ENCODE measurements at regions not wholly inside any gene's neighbourhood (a gene's known extent, or its start where the extent isn't known, plus 50 kb on each side); places are given as distances from the start of the nearest gene placed in this dataset.

- BruUV-seq (replicated peaks), result no TSS peak
- POLR2A ChIA-PET (ENCODE audit: unreplicated experiment), result no interaction called here
- in situ Hi-C loops (cut with MboI; ENCODE audit: low sequenced_read_pairs), result no loop called here
Observed at GRCh38 chr9:95777136-95777535, 98.4 kb upstream of the ERCC6L2 start.

More at GRCh38 chr9:95777136-95777535, 98.4 kb upstream of the ERCC6L2 start:
- H3K18ac ChIP-seq (ENCODE audit: low read depth, low read length), result no peak overlapping the region; the same call in 1 of the 2 replicates
- peaks cover 22% of the 10 kb centered on the region for H3K4me1 ChIP-seq (ENCODE audit: control insufficient read depth, insufficient read depth, low read length)
- no peak overlapping the region for H2BK120ac ChIP-seq (ENCODE audit: low read depth, low read length)
- intact Hi-C loops (cut with micrococcal nuclease) (no loop called here), dilution Hi-C loops (cut with HindIII; ENCODE audit: low sequenced_read_pairs, unreplicated experiment) (no loop called here)
- H2BK5ac ChIP-seq (ENCODE audit: low read depth, low read length, poor library complexity, severe bottlenecking), result no peak overlapping the region
- no peaks in the 10 kb centered on the region for H3K79me1 ChIP-seq (ENCODE audit: low read depth in 1 of 2, low read length in 2 of 2)
- H4K8ac ChIP-seq (ENCODE audit: low read depth in 2 of 2, low read length in 2 of 2), result no peak overlapping the region
- H3K4me2 ChIP-seq (ENCODE audit: low read depth, low read length), result no peak overlapping the region
- H3K23ac ChIP-seq (ENCODE audit: low read depth, low read length), result no peak overlapping the region
- H3K4ac ChIP-seq (ENCODE audit: low read depth, low read length), result no peak overlapping the region
- no peaks in the 10 kb centered on the region for H3K9me1 ChIP-seq (ENCODE audit: insufficient read depth, low read length)
- H3K14ac ChIP-seq (replicated peaks; ENCODE audit: low read depth, low read length), result no peak overlapping the region
- no peak overlapping the region for H2AK5ac ChIP-seq (ENCODE audit: low read depth, low read length)
- no peaks in the 10 kb centered on the region for H4K20me1 ChIP-seq (ENCODE audit: insufficient read depth, low read length)
- no peak overlapping the region for H3K4me3 ChIP-seq (ENCODE audit: insufficient read depth, low read depth, low read length)
- H3K9me3 ChIP-seq (ENCODE audit: control insufficient read depth, insufficient read depth, low read length), result no peaks in the 10 kb centered on the region
- no peak overlapping the region for H3K9ac ChIP-seq (ENCODE audit: low read depth, low read length)
- CTCF ChIA-PET, result interaction anchor here (0.6 kb wide), 1 partner anchor 1641 kb away, joined by 4 read pairs; no protein-coding TSS in a partner anchor
- H4K5ac ChIP-seq (ENCODE audit: low read depth, low read length), result no peak overlapping the region
- DNase-seq (no peak), ATAC-seq (ENCODE audit: low read depth) (no peak)
- no peaks in the 10 kb centered on the region for H3K36me3 ChIP-seq (ENCODE audit: control insufficient read depth, insufficient read depth, low read length)
- H2AK9ac ChIP-seq (replicated peaks; ENCODE audit: low read depth, low read length, poor library complexity), result no peak overlapping the region
- H2BK15ac ChIP-seq (ENCODE audit: low read depth, low read length), result no peak overlapping the region
- no peak overlapping the region for H3K27ac ChIP-seq (ENCODE audit: insufficient read depth, low read length)
- H2AFZ ChIP-seq (replicated peaks; ENCODE audit: low read length, poor library complexity), result no peak overlapping the region
- H3K27me3 ChIP-seq (ENCODE audit: control insufficient read depth, insufficient read depth, low read length), result peaks cover 19% of the 10 kb centered on the region
- no peak for TF ChIP-seq POLR2A (IDR thresholded peaks at IDR 0.05; ENCODE audit: low read depth, low read length)
- TF ChIP-seq NFE2L2 (IDR thresholded peaks at IDR 0.05; ENCODE audit: low read depth, low read length), result no peak
- no peak for TF ChIP-seq RCOR1 (IDR thresholded peaks at IDR 0.05; ENCODE audit: insufficient replicate concordance, low read length)
- TF ChIP-seq ELK1 (IDR thresholded peaks at IDR 0.05; ENCODE audit: borderline replicate concordance, low read depth, low read length), result no peak
- TF ChIP-seq RAD21 (IDR thresholded peaks at IDR 0.05; ENCODE audit: low read length), result no peak
- TF ChIP-seq RFX5 (IDR thresholded peaks at IDR 0.05; ENCODE audit: low read depth, low read length), result no peak
- TF ChIP-seq MXI1 (IDR thresholded peaks at IDR 0.05; ENCODE audit: borderline replicate concordance, low read depth, low read length), result no peak
- no peak for TF ChIP-seq CHD1 (IDR thresholded peaks at IDR 0.05; ENCODE audit: low read depth, low read length)
- no peak for TF ChIP-seq SMC3 (IDR thresholded peaks at IDR 0.05; ENCODE audit: low read depth, low read length)
- no peak for TF ChIP-seq CTCF (conservative IDR thresholded peaks at IDR 0.05; ENCODE audit: low read depth, low read length)
- no peak for TF ChIP-seq CEBPB (IDR thresholded peaks at IDR 0.05; ENCODE audit: low read depth, low read length)
- no peak for TF ChIP-seq MAZ (IDR thresholded peaks at IDR 0.05; ENCODE audit: borderline replicate concordance, low read depth, low read length)
- TF ChIP-seq MAFK (IDR thresholded peaks at IDR 0.05; ENCODE audit: low read depth, low read length), result no peak
- TF ChIP-seq FOS (IDR thresholded peaks at IDR 0.05; ENCODE audit: low read depth, low read length), result no peak
- no peak for TF ChIP-seq BHLHE40 (IDR thresholded peaks at IDR 0.05; ENCODE audit: low read depth, low read length)
- no peak for TF ChIP-seq USF2 (IDR thresholded peaks at IDR 0.05; ENCODE audit: low read depth, low read length)
- no peak overlapping the region for H2BK20ac ChIP-seq (ENCODE audit: low read depth, low read length)
- no peak overlapping the region for H4K91ac ChIP-seq (ENCODE audit: insufficient read depth, low read depth, low read length)
- H3K56ac ChIP-seq (ENCODE audit: extremely low read depth, insufficient read depth, low read length), result no peak overlapping the region
